ENCODE measurements at regions not wholly inside any gene's neighbourhood (a gene's known extent, or its start where the extent isn't known, plus 50 kb on each side); places are given as distances from the start of the nearest gene placed in this dataset.

DNA sequence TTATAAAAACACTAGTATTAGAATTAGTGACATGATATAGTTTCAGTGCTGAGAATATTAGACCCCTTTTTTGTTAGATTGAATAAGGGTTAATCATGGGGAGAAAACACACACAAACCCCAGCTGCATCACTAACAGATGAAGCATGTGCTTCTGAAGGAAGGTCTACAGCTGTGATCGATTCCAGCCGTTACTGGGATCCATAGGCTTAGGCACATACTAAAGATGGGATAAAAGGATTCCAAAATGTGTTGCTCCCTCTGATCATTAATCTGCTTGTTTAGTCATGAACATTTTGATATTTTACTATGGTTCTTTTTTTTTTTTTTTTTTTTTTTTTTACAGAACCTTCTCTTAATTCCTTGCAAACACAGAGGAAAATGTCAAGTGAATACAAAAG, 1591.3 kb downstream of the EFNB2 start:
- Mint-ChIP-seq H3K9me3 (no peaks in the 10 kb centered on the region), H3K27me3 (ENCODE audit: insufficient read depth) (no peaks in the 10 kb centered on the region), H3K36me3 (ENCODE audit: low read depth) (no peaks in the 10 kb centered on the region), H3K4me1 (no peaks in the 10 kb centered on the region), H3K4me3 (no peak overlapping the region), H3K27ac (no peak overlapping the region)
- TF ChIP-seq, protein P1, sequence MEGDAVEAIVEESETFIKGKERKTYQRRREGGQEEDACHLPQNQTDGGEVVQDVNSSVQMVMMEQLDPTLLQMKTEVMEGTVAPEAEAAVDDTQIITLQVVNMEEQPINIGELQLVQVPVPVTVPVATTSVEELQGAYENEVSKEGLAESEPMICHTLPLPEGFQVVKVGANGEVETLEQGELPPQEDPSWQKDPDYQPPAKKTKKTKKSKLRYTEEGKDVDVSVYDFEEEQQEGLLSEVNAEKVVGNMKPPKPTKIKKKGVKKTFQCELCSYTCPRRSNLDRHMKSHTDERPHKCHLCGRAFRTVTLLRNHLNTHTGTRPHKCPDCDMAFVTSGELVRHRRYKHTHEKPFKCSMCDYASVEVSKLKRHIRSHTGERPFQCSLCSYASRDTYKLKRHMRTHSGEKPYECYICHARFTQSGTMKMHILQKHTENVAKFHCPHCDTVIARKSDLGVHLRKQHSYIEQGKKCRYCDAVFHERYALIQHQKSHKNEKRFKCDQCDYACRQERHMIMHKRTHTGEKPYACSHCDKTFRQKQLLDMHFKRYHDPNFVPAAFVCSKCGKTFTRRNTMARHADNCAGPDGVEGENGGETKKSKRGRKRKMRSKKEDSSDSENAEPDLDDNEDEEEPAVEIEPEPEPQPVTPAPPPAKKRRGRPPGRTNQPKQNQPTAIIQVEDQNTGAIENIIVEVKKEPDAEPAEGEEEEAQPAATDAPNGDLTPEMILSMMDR (conservative IDR thresholded peaks at IDR 0.05): no peak
- no peaks in the 10 kb centered on the region for H3K9me3 ChIP-seq (ENCODE audit: control insufficient read depth, low read length)
- H3K9ac ChIP-seq (ENCODE audit: extremely low read depth, low read length, poor library complexity, severe bottlenecking): no peak overlapping the region
- H3K4me3 ChIP-seq (ENCODE audit: low read length): no peak overlapping the region
- 92 to 95% methylated on average over 2 of the region's 2 CpGs for WGBS, 2 experiments (ENCODE audit: insufficient coverage in 1 of 2, insufficient read length in 1 of 2)
- no peaks in the 10 kb centered on the region for H3K4me1 ChIP-seq (ENCODE audit: control insufficient read depth, insufficient read depth, low read length)
- no peak overlapping the region for H3K27ac ChIP-seq (ENCODE audit: low read depth, low read length)
- H3K27me3 ChIP-seq (ENCODE audit: control insufficient read depth, insufficient read depth, low read length, poor library complexity, severe bottlenecking): no peaks in the 10 kb centered on the region
- H3K36me3 ChIP-seq (ENCODE audit: control insufficient read depth, insufficient read depth, low read length): no peaks in the 10 kb centered on the region
- DNase-seq: no peak

DNA sequence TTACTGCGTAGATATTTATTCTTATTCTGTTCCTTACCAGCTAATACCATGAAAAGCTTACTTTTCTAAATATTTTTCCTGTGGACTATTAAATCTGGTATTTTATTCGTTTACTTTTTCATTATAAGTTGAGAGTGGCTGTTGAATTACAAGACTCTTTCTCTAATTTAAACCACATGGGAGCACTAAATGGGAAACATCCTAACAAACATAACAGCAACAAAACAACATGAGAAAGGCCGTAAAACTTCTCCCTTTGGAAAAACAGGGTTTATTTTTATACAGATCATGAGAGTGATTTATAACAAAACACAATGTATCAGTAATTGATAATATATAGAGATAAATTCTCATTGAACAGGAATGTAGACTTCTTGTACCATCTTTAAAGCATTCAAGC, 1592.1 kb downstream of the EFNB2 start:
- Histone ChIP-seq H3K36me3 (ENCODE audit: control insufficient read depth, insufficient read depth, low read length) (no peaks in the 10 kb centered on the region), H3K9me3 (ENCODE audit: control insufficient read depth, low read length) (no peaks in the 10 kb centered on the region), H3K9ac (ENCODE audit: extremely low read depth, low read length, poor library complexity, severe bottlenecking) (no peak overlapping the region), H3K4me1 (ENCODE audit: control insufficient read depth, insufficient read depth, low read length) (no peaks in the 10 kb centered on the region), H3K27ac (ENCODE audit: low read depth, low read length) (no peak overlapping the region), H3K27me3 (ENCODE audit: control insufficient read depth, insufficient read depth, low read length, poor library complexity, severe bottlenecking) (no peaks in the 10 kb centered on the region), H3K4me3 (ENCODE audit: low read length) (no peak overlapping the region)
- no peaks in the 10 kb centered on the region for H3K27me3 Mint-ChIP-seq (ENCODE audit: insufficient read depth)
- TF ChIP-seq, protein P1 (conservative IDR thresholded peaks at IDR 0.05): no peak
- no peaks in the 10 kb centered on the region for H3K9me3 Mint-ChIP-seq
- H3K27ac Mint-ChIP-seq: no peak overlapping the region
- no peaks in the 10 kb centered on the region for H3K4me1 Mint-ChIP-seq
- DNase-seq: no peak
- no CpG with 5 or more reads among the region's 3 CpGs for WGBS, 2 experiments (ENCODE audit: insufficient coverage in 1 of 2, insufficient read length in 1 of 2)
- no peak overlapping the region for H3K4me3 Mint-ChIP-seq
- H3K36me3 Mint-ChIP-seq (ENCODE audit: low read depth): no peaks in the 10 kb centered on the region

DNA sequence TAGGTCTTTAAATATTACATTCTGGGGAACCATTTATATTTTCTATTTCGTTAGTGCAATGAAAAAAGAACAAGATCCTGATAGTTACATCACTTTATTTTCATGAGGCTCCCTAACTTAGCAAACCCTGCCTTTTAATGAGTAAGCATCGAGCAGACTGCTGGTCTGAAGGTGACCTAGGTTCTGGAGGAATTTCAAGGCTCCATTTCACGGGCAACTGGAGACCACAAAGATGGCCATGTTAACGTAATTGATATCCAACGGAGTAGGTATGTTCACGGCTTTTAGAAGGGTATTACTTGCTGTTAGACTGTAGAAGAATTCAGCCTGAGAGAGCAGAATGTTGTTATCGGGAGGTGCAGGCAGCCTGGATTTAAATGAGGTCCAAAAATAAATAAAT, 1597.6 kb downstream of the EFNB2 start:
- Mint-ChIP-seq H3K4me1 (peaks cover 4% of the 10 kb centered on the region), H3K27me3 (ENCODE audit: insufficient read depth) (no peaks in the 10 kb centered on the region), H3K36me3 (ENCODE audit: low read depth) (no peaks in the 10 kb centered on the region), H3K9me3 (peaks cover 8% of the 10 kb centered on the region), H3K27ac (no peak overlapping the region), H3K4me3 (no peak overlapping the region)
- no peaks in the 10 kb centered on the region for H3K9me3 ChIP-seq (ENCODE audit: control insufficient read depth, low read length)
- H3K36me3 ChIP-seq (ENCODE audit: control insufficient read depth, insufficient read depth, low read length): no peaks in the 10 kb centered on the region
- no peak overlapping the region for H3K9ac ChIP-seq (ENCODE audit: extremely low read depth, low read length, poor library complexity, severe bottlenecking)
- no peak overlapping the region for H3K4me3 ChIP-seq (ENCODE audit: low read length)
- TF ChIP-seq, protein P1 (conservative IDR thresholded peaks at IDR 0.05): no peak
- no peaks in the 10 kb centered on the region for H3K27me3 ChIP-seq (ENCODE audit: control insufficient read depth, insufficient read depth, low read length, poor library complexity, severe bottlenecking)
- no peak overlapping the region for H3K27ac ChIP-seq (ENCODE audit: low read depth, low read length)
- 92 to 96% methylated on average over 5 to 7 of the region's 7 CpGs for WGBS, 2 experiments (ENCODE audit: insufficient coverage in 1 of 2, insufficient read length in 1 of 2)
- peaks cover 3% of the 10 kb centered on the region for H3K4me1 ChIP-seq (ENCODE audit: control insufficient read depth, insufficient read depth, low read length)
- no peak for DNase-seq

Data from endodermal cell (in vitro differentiated cells).